ENCODE measurements at regions not wholly inside any gene's neighbourhood (a gene's known extent, or its start where the extent isn't known, plus 50 kb on each side); places are given as distances from the start of the nearest gene placed in this dataset.

GRCh38 chr4:35538807-35539206, 705.5 kb downstream of the ARAP2 start:
- no peak for TF ChIP-seq CTCF (conservative IDR thresholded peaks at IDR 0.05 in 1 of 2, IDR thresholded peaks at IDR 0.05 in 1 of 2; ENCODE audit: low read depth in 1 of 2, low read length in 2 of 2)
- TF ChIP-seq EZH2 (IDR thresholded peaks at IDR 0.05; ENCODE audit: low read length, missing control alignments): no peak

All from fibroblast of lung (primary cell).